DMS153 treated with DMSO at 0.1 percent for 48 hours (cell line): ENCODE measurements at regions not wholly inside any gene's neighbourhood (a gene's known extent, or its start where the extent isn't known, plus 50 kb on each side); places are given as distances from the start of the nearest gene placed in this dataset.
"Not testable (repeated sequence)": the region's sequence is repeated elsewhere in the genome, so short reads cannot be mapped to it uniquely, and the experiment has no call there.

ENCODE experiments used
- DNase-seq: peaks from one replicate; lab custom pipeline; 2025; ENCODE audit not compliant: unreplicated experiment; lab: John Stamatoyannopoulos, UW

- DNase-seq = not testable (repeated sequence)
Observed at GRCh38 chr21:15454931-15455330, 274.9 kb upstream of the USP25 start.

- DNase-seq = no peak
Observed at GRCh38 chr21:15455819-15456462, 273.8 kb upstream of the USP25 start.

DNA sequence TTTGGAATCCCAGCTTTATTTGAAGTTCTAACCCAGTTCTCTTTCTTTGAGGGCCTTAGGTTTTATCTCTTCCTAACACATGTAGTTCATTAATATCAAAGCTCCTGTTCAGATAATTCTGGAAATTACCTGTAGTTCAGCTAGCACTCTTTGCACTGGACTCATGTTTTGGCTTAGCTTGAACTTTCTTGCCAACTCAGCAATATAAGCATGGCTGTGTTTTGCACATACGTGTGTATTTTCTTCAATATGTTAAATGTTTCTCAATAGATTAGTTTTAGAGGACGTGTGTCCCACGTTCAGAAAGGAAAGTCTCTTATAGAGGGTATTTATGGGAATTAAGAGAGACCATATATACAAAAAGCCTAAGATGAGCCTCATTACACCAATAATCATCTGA lies 271.8 kb upstream of the USP25 start:
- no peak for DNase-seq

- no peak for DNase-seq
Observed at GRCh38 chr21:15462092-15462491, 267.7 kb upstream of the USP25 start.

DNA sequence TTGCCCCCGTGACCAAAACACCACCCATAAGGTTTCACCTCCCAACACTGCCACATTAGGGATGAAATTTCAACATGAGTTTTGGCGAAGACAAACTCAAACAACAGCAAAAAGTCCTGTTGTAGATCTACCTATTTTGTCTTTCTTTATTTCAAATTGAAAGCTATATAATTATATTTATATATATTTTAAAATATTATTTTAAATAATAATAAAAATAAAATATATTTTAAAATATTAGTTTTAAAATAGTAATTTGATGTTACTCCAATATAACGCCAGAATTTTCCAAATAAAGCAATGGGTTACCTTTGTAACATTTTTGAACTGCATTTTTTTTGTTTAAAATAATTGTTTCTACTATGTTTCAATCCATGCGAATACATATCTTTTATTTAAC lies 263.5 kb upstream of the USP25 start:
- DNase-seq = no peak

GRCh38 chr21:15468368-15468767 lies 261.4 kb upstream of the USP25 start:
- no peak for DNase-seq

DNA sequence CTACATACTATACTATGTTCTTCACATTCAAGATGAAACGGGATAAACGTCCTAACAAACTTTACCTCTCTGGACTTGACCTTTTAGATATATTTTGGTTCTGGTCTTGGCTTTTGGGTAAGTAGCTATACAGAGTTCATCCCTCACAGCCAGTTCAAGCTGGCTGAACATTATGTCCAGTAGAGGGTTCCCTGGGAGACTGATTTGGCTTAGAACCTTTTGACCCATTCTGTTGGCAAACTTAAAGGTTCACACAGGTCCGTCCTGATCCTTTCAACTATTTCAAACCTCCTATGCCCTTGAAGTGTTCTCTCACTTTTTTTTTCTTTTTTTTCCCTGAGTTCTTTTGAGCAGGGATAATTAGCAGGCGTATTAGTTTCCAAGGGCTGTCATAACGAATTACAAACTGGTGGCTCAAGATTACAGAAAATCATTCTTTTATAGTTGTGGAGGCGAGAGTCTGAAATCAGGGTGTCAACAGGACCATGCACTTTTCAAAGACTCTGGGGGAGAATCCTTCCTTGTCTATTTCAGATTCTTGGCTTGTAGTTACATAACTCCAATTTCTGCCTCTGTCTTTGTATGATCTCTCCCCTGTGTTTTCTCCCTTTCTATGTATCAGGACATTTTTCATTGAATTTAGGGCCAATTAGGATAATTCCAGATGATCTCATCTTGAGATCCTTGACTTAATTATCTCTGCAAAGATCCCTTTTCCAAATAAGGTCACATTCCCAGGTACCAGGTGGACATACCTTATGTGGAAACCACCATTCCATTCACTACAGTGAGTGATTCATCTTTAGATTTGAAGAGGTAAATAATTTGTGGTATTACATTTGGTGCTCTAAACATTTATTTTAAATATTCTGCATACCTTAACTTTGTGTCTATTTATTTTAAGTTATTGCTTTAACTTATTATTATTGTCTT lies 257.4 kb upstream of the USP25 start:
- DNase-seq = no peak

GRCh38 chr21:15477773-15478172 lies 252.0 kb upstream of the USP25 start:
- DNase-seq = not testable (repeated sequence)

- DNase-seq = no peak
Observed at GRCh38 chr21:15480160-15480559, 249.6 kb upstream of the USP25 start.

GRCh38 chr21:15483138-15483780 lies 246.5 kb upstream of the USP25 start:
- peak; percentile 48 for DNase-seq

DNA sequence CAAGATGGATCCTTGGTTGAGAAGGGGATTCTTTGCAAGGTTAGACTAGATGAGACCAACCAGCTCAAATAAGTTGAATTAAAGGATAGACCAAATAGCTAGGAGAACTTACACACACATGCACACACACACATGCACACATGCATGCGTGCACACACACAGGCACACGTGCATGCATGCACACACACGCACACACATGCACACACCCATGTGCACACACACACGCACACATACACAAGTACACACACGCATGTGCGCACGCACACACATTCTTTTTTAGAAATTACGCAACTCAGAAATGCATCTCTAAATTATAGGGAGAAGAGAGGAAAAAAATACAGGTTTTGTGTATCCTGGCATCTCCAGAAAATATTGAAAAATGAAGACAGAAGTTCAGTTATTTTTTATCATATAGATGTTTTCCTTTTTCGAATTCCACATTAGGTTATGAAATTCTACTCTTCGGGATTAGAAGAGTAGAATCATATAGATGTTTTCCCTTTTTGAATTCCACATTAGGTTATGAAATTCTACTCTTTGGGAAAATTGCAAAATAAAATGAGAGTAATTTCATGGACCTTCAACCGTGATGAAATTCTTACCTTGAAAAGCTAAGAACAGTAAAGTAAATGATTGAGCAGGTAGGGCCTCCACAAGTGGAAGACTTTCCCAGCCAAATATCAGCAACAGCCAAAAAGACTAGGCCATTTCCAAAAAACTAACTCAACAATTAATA lies 243.2 kb upstream of the USP25 start:
- DNase-seq = no peak

DNA sequence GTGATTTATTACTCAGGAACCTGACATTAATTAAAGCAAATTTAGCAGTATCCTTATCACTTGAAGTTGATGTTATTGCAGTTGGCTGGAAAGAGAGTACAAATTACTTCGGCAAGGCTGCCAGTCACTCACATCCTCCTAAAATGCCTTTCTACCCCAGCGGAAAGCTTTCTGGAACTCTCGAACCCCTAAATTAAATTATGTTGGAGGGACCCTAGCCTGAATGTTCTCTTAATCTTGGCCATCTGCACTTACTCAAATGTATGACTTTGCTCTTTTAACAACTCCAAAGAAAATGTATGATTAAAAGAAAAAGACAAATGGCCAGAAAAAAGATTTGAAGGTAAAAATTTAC lies 242.6 kb upstream of the USP25 start:
- DNase-seq = no peak

DNA sequence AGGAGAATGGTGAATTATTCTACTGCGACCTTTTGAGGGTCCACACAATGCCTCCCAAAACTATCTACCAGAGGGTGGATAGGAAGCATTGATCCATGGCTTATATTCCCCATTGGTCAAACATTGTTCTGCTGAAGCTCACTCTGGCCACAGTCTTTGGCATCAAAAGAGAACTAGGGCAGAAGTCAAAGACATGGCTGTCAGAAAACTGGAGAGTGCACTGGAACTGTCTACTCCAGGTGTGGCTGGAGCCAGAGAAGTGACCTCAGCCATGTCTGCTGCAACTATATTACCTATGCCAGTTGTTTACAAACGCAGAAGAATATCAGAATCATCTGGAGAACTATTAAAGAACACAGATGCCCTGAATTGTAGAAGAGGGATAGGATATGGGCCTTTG lies 238.7 kb upstream of the USP25 start:
- DNase-seq = no peak

GRCh38 chr21:15493646-15494045 lies 236.1 kb upstream of the USP25 start:
- no peak for DNase-seq

DNA sequence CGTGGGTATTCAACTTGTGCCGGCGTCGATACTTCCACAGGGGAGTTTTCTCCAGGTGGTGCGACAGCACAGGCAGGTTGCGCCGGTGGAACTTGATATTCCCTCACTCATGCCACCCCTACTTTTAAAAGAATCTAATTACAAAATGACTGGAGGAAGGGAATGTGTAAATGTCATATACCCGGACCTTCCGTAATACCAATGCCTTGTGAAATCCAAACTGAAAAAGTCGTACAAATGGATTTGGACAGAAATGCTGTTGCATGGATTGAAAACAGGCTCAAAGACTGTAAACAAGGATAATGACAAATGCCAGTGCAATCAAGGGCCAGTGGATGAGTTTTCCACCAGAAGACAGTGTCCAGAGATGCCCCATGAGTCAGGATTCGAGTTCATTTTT lies 235.3 kb upstream of the USP25 start:
- DNase-seq = no peak

DNA sequence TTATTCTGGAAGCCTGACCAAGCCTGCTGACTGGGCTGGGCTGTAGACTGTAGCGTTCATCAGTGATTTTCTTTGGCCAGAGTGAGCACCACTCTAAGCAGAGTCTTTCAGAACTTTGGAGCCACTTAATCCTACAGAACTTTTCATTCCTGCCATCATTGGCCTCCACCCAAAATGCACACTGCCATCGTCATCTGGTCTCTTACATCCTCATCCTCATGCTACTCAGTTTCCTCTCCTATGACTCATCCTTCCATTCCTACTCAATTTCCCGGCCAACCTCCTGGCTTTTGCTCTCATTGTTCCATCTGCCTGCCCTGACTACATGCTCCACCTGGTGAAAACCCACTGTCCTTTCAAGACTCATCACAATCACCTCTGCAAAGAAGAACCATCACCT lies 233.8 kb upstream of the USP25 start:
- DNase-seq = no peak

- DNase-seq = no peak
Observed at GRCh38 chr21:15496911-15497310, 232.9 kb upstream of the USP25 start.

GRCh38 chr21:15498455-15498854 lies 231.3 kb upstream of the USP25 start:
- no peak for DNase-seq

DNA sequence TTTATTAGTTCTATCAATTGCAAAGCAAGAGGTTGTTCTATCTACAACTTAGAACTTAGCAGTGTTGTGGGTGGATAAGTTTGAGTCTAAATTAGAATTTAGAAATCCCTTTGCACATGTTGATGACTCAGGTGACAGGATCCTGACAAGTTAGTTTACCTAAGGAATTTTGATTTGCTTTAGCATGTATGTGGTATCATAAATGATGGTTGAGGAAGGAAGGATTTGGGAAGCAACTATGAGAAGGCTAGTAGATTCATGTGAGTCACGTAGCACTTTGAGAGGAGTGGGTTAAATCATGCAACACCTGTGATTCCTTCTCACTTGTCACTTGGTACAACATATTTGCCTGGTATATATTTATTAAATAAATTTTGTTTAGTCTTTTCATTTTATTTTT lies 223.7 kb upstream of the USP25 start:
- DNase-seq = no peak

- DNase-seq = no peak
Observed at GRCh38 chr21:15508554-15508953, 221.2 kb upstream of the USP25 start.
